GM23338 (cell line): ENCODE measurements at regions not wholly inside any gene's neighbourhood (a gene's known extent, or its start where the extent isn't known, plus 50 kb on each side); places are given as distances from the start of the nearest gene placed in this dataset.

Experiments
- ATAC-seq: fragments of 200-7000 bp; cut with Tn5 transposase; 3 replicates; pipeline ENCODE4 v1.9.1; 2020
- DNase-seq: peaks from one replicate; pipeline ENCODE4 v3.0.0-alpha.2; 2015; ENCODE audit warnings: low spot score
- H2AFZ ChIP-seq: fragments of 200-600 bp; sonication (generic); 2 replicates; pipeline ENCODE4 v1.8.0; 2016; ENCODE audit warnings: antibody characterized with exemption, mild to moderate bottlenecking, moderate library complexity
- H3F3A ChIP-seq: fragments of 200-600 bp; sonication (generic); replicated peaks from 2 replicates; pipeline ENCODE4 v1.8.0; 2017; ENCODE audit warnings: antibody characterized with exemption, mixed run types, low read depth
- H3K27ac ChIP-seq: fragments of 200-600 bp; sonication (generic); 2 replicates; pipeline ENCODE4 v1.6.1; 2016; ENCODE audit warnings: low read depth
- H3K27me3 ChIP-seq: fragments of 200-600 bp; sonication (generic); 2 replicates; pipeline ENCODE4 v1.8.0; 2016; ENCODE audit warnings: mild to moderate bottlenecking, mixed run types, moderate library complexity; ENCODE audit not compliant: insufficient read depth
- H3K36me3 ChIP-seq: fragments of 200-600 bp; sonication (generic); 2 replicates; pipeline ENCODE4 v1.8.0; 2016; ENCODE audit warnings: mild to moderate bottlenecking; ENCODE audit not compliant: insufficient read depth
- H3K4me1 ChIP-seq: fragments of 200-600 bp; sonication (generic); 2 replicates; pipeline ENCODE4 v1.8.0; 2016; ENCODE audit warnings: mild to moderate bottlenecking, moderate library complexity; ENCODE audit not compliant: insufficient read depth
- H3K4me2 ChIP-seq: fragments of 200-600 bp; sonication (generic); 2 replicates; pipeline ENCODE4 v1.7.1; 2017; ENCODE audit warnings: mixed run types
- H3K4me3 ChIP-seq: fragments of 200-600 bp; sonication (generic); 2 replicates; pipeline ENCODE4 v1.6.1; 2016; ENCODE audit warnings: mixed run types
- H3K79me2 ChIP-seq: fragments of 200-600 bp; sonication (generic); replicated peaks from 2 replicates; pipeline ENCODE4 v1.8.0; 2017; ENCODE audit warnings: mild to moderate bottlenecking; ENCODE audit not compliant: insufficient read depth
- H3K9me2 ChIP-seq: fragments of 200-600 bp; sonication (generic); 2 replicates; pipeline ENCODE4 v1.8.0; 2017; ENCODE audit not compliant: insufficient read depth
- H4K20me1 ChIP-seq: fragments of 200-600 bp; sonication (generic); replicated peaks from 2 replicates; pipeline ENCODE4 v1.8.0; 2017; ENCODE audit warnings: mild to moderate bottlenecking; ENCODE audit not compliant: insufficient read depth
- H3K27ac Mint-ChIP-seq: 2 replicates; pipeline ENCODE4 v1.8.0; 2020; ENCODE audit warnings: inconsistent platforms, mild to moderate bottlenecking, moderate library complexity, mixed read lengths
- H3K27me3 Mint-ChIP-seq: 3 replicates; pipeline ENCODE4 v1.8.0; 2022; ENCODE audit warnings: low read depth, mild to moderate bottlenecking, moderate library complexity, mixed read lengths, inconsistent platforms; ENCODE audit not compliant: insufficient read depth, poor library complexity
- H3K36me3 Mint-ChIP-seq: 3 replicates; pipeline ENCODE4 v1.8.0; 2021; ENCODE audit warnings: low read depth, mild to moderate bottlenecking, inconsistent platforms, moderate library complexity, mixed read lengths
- H3K4me1 Mint-ChIP-seq: 3 replicates; pipeline ENCODE4 v1.8.0; 2020; ENCODE audit warnings: mild to moderate bottlenecking, inconsistent platforms, mixed read lengths
- H3K4me3 Mint-ChIP-seq: 3 replicates; pipeline ENCODE4 v1.8.0; 2021; ENCODE audit warnings: moderate library complexity, mild to moderate bottlenecking, inconsistent platforms, mixed read lengths
- H3K9me3 Mint-ChIP-seq: 3 replicates; pipeline ENCODE4 v1.8.0; 2020; ENCODE audit warnings: moderate library complexity, mild to moderate bottlenecking, inconsistent platforms, mixed read lengths
- CREB1 ChIP-seq: fragments of 250-450 bp; sonication (Bioruptor Pico); IDR thresholded peaks from 2 replicates; pipeline ENCODE4 v1.5.0; 2020; ENCODE audit warnings: low read depth, mild to moderate bottlenecking, moderate library complexity
- ETS1 ChIP-seq: IDR thresholded peaks from 2 replicates; pipeline ENCODE4 v1.6.1; 2016; ENCODE audit warnings: antibody characterized with exemption
- EZH2 ChIP-seq: fragments of 200-600 bp; sonication (generic); IDR thresholded peaks from one replicate; pipeline ENCODE4 v1.8.0; 2017; ENCODE audit warnings: antibody characterized with exemption, mild to moderate bottlenecking, low read depth; ENCODE audit not compliant: unreplicated experiment
- NANOG ChIP-seq: IDR thresholded peaks from 2 replicates; pipeline ENCODE4 v1.6.1; 2016; ENCODE audit warnings: antibody characterized with exemption, borderline replicate concordance
- POLR2AphosphoS5 ChIP-seq: IDR thresholded peaks from 2 replicates; pipeline ENCODE4 v1.6.1; 2016; ENCODE audit warnings: antibody characterized with exemption, low read depth
- ZNF114 ChIP-seq: fragments of 250-450 bp; sonication (Bioruptor Pico); IDR thresholded peaks from 2 replicates; pipeline ENCODE4 v1.5.0; 2020; ENCODE audit warnings: mild to moderate bottlenecking, moderate library complexity
- ZNF331 ChIP-seq: fragments of 250-450 bp; sonication (Bioruptor Pico); IDR thresholded peaks from 2 replicates; pipeline ENCODE4 v1.5.0; 2020; ENCODE audit warnings: low read depth, mild to moderate bottlenecking, moderate library complexity
- TF ChIP-seq, protein P1 (sequence below): fragments of 250-450 bp; sonication (Bioruptor Pico); IDR thresholded peaks from 2 replicates; pipeline ENCODE4 v1.5.0; 2020; ENCODE audit warnings: mild to moderate bottlenecking, moderate library complexity

GRCh38 chr4:35052546-35052945, 1191.8 kb downstream of the ARAP2 start:
- no peak overlapping the region for H2AFZ ChIP-seq
- no peak overlapping the region for H3K4me3 ChIP-seq
- no peak overlapping the region for H3K27ac Mint-ChIP-seq
- H3K27me3 ChIP-seq: no peaks in the 10 kb centered on the region
- H4K20me1 ChIP-seq: no peaks in the 10 kb centered on the region
- H3K36me3 ChIP-seq: no peaks in the 10 kb centered on the region
- DNase-seq (no peak), ATAC-seq (no peak)
- H3K4me1 Mint-ChIP-seq: peaks cover 5% of the 10 kb centered on the region
- TF ChIP-seq, protein P1, sequence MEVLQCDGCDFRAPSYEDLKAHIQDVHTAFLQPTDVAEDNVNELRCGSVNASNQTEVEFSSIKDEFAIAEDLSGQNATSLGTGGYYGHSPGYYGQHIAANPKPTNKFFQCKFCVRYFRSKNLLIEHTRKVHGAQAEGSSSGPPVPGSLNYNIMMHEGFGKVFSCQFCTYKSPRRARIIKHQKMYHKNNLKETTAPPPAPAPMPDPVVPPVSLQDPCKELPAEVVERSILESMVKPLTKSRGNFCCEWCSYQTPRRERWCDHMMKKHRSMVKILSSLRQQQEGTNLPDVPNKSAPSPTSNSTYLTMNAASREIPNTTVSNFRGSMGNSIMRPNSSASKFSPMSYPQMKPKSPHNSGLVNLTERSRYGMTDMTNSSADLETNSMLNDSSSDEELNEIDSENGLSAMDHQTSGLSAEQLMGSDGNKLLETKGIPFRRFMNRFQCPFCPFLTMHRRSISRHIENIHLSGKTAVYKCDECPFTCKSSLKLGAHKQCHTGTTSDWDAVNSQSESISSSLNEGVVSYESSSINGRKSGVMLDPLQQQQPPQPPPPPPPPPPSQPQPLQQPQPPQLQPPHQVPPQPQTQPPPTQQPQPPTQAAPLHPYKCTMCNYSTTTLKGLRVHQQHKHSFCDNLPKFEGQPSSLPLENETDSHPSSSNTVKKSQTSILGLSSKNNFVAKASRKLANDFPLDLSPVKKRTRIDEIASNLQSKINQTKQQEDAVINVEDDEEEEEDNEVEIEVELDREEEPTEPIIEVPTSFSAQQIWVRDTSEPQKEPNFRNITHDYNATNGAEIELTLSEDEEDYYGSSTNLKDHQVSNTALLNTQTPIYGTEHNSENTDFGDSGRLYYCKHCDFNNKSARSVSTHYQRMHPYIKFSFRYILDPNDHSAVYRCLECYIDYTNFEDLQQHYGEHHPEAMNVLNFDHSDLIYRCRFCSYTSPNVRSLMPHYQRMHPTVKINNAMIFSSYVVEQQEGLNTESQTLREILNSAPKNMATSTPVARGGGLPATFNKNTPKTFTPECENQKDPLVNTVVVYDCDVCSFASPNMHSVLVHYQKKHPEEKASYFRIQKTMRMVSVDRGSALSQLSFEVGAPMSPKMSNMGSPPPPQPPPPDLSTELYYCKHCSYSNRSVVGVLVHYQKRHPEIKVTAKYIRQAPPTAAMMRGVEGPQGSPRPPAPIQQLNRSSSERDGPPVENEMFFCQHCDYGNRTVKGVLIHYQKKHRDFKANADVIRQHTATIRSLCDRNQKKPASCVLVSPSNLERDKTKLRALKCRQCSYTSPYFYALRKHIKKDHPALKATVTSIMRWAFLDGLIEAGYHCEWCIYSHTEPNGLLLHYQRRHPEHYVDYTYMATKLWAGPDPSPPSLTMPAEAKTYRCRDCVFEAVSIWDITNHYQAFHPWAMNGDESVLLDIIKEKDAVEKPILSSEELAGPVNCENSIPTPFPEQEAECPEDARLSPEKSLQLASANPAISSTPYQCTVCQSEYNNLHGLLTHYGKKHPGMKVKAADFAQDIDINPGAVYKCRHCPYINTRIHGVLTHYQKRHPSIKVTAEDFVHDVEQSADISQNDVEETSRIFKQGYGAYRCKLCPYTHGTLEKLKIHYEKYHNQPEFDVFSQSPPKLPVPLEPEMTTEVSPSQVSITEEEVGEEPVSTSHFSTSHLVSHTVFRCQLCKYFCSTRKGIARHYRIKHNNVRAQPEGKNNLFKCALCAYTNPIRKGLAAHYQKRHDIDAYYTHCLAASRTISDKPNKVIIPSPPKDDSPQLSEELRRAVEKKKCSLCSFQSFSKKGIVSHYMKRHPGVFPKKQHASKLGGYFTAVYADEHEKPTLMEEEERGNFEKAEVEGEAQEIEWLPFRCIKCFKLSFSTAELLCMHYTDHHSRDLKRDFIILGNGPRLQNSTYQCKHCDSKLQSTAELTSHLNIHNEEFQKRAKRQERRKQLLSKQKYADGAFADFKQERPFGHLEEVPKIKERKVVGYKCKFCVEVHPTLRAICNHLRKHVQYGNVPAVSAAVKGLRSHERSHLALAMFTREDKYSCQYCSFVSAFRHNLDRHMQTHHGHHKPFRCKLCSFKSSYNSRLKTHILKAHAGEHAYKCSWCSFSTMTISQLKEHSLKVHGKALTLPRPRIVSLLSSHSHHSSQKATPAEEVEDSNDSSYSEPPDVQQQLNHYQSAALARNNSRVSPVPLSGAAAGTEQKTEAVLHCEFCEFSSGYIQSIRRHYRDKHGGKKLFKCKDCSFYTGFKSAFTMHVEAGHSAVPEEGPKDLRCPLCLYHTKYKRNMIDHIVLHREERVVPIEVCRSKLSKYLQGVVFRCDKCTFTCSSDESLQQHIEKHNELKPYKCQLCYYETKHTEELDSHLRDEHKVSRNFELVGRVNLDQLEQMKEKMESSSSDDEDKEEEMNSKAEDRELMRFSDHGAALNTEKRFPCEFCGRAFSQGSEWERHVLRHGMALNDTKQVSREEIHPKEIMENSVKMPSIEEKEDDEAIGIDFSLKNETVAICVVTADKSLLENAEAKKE (CRISPR knock-in tag): no peak
- no peak for TF ChIP-seq ZNF331 (CRISPR knock-in tag)
- no peak overlapping the region for H3K27ac ChIP-seq
- H3K4me2 ChIP-seq: no peak overlapping the region
- peaks cover 4% of the 10 kb centered on the region; the same call in 2 of the 3 replicates for H3K9me3 Mint-ChIP-seq
- H3K9me2 ChIP-seq: no peaks in the 10 kb centered on the region
- H3F3A ChIP-seq: no peaks in the 10 kb centered on the region
- no peak overlapping the region for H3K4me3 Mint-ChIP-seq
- H3K27me3 Mint-ChIP-seq: peaks cover 2% of the 10 kb centered on the region
- no peaks in the 10 kb centered on the region for H3K36me3 Mint-ChIP-seq
- no peaks in the 10 kb centered on the region for H3K79me2 ChIP-seq
- H3K4me1 ChIP-seq: no peaks in the 10 kb centered on the region

DNA sequence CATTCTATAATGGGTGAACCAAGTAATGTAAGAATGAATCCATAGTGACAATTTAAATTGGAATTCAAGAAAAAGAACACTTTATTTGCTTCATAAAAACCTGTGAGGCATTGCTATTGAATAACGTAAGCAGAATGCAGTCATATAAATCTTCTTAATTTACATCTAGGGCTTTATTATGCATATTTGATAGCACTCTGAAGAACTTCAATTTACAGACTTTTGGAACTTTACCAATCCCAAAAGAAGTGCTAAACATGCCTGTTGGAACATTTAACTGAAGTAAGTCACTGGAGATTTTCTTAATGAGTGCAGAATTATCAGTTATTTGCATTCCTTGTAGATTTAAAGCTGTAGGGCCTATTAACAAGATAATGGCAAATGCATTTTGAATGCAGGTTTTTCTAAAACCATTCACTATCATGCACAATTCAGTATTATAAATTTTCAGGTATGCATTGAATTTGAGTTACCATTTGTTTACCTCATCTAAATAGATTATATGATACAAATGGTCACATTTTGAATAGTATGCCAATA, 1181.2 kb downstream of the ARAP2 start:
- Histone ChIP-seq H3F3A (no peaks in the 10 kb centered on the region), H3K36me3 (no peaks in the 10 kb centered on the region), H3K4me1 (0 out of 2 replicates have a peak, but pooled peaks cover 6% of the 10 kb centered on the region), H3K4me3 (no peak overlapping the region), H3K79me2 (no peaks in the 10 kb centered on the region), H3K4me2 (no peak overlapping the region), H4K20me1 (no peaks in the 10 kb centered on the region), H3K9me2 (0 out of 2 replicates have a peak, but pooled peaks cover 3% of the 10 kb centered on the region), H2AFZ (no peak overlapping the region), H3K27me3 (no peaks in the 10 kb centered on the region), H3K27ac (no peak overlapping the region)
- H3K4me1 Mint-ChIP-seq: peaks cover 20% of the 10 kb centered on the region
- peaks cover 6% of the 10 kb centered on the region; the same call in 2 of the 3 replicates for H3K9me3 Mint-ChIP-seq
- H3K27me3 Mint-ChIP-seq: no peaks in the 10 kb centered on the region
- DNase-seq (no peak), ATAC-seq (no peak)
- H3K36me3 Mint-ChIP-seq: peaks cover 3% of the 10 kb centered on the region; the same call in 1 of the 3 replicates
- H3K4me3 Mint-ChIP-seq: no peak overlapping the region
- H3K27ac Mint-ChIP-seq: 0 out of 2 replicates have a peak overlapping the region, but pooled peaks have one; percentile 56
- TF ChIP-seq CREB1 (CRISPR knock-in tag): no peak
- TF ChIP-seq NANOG: no peak
- TF ChIP-seq ZNF114 (CRISPR knock-in tag): no peak
- TF ChIP-seq ETS1: no peak
- no peak for TF ChIP-seq ZNF331 (CRISPR knock-in tag)
- TF ChIP-seq EZH2: no peak
- TF ChIP-seq POLR2AphosphoS5: no peak
